ENCODE measurements at regions not wholly inside any gene's neighbourhood (a gene's known extent, or its start where the extent isn't known, plus 50 kb on each side); places are given as distances from the start of the nearest gene placed in this dataset.

GRCh38 chr6:67184405-67184804 is 1450.7 kb upstream of the ADGRB3 start:
- Histone ChIP-seq H3K9me3 (no peaks in the 10 kb centered on the region), H3K27me3 (no peaks in the 10 kb centered on the region), H3K27ac (no peak overlapping the region), H3K36me3 (no peaks in the 10 kb centered on the region), H3K4me1 (no peaks in the 10 kb centered on the region), H3K4me3 (no peak overlapping the region)
- WGBS, 2 donors (ENCODE audit: low coverage in 1 of 2): 79 to 80% methylated on average over 1 of the region's 1 CpG
- intact Hi-C loops (cut with DNase I; ENCODE audit: low total_unique reads) (no loop called here), in situ Hi-C loops (cut with MboI; ENCODE audit: low pct_ligation_motif_present in 1 of 4, low pct_unique_long_range_greater_than_20kb in 1 of 4, low sequenced_read_pairs in 3 of 4) (no loop called here)
- TF ChIP-seq EP300 (IDR thresholded peaks at IDR 0.05; ENCODE audit: low read depth): no peak
- TF ChIP-seq POLR2A (IDR thresholded peaks at IDR 0.05): no peak
- no peak for TF ChIP-seq CTCF (IDR thresholded peaks at IDR 0.05)
- no peak for TF ChIP-seq POLR2AphosphoS5 (IDR thresholded peaks at IDR 0.05)
- no peak for DNase-seq

- TF ChIP-seq POLR2AphosphoS5 (IDR thresholded peaks at IDR 0.05) (no peak), POLR2A (IDR thresholded peaks at IDR 0.05) (no peak), EP300 (IDR thresholded peaks at IDR 0.05; ENCODE audit: low read depth) (no peak), CTCF (IDR thresholded peaks at IDR 0.05) (no peak)
- intact Hi-C loops (cut with DNase I; ENCODE audit: low total_unique reads): no loop called here
- no peaks in the 10 kb centered on the region for H3K36me3 ChIP-seq
- H3K9me3 ChIP-seq: no peaks in the 10 kb centered on the region
- no peak overlapping the region for H3K27ac ChIP-seq
- no peak overlapping the region for H3K4me3 ChIP-seq
- H3K4me1 ChIP-seq: no peaks in the 10 kb centered on the region
- H3K27me3 ChIP-seq: no peaks in the 10 kb centered on the region
- in situ Hi-C loops (cut with MboI; ENCODE audit: low pct_ligation_motif_present in 1 of 4, low pct_unique_long_range_greater_than_20kb in 1 of 4, low sequenced_read_pairs in 3 of 4): no loop called here
- WGBS, 2 donors (ENCODE audit: low coverage in 1 of 2): 29 to 34% methylated on average over 1 of the region's 1 CpG
- DNase-seq: no peak
These were observed 1460.0 kb upstream of the ADGRB3 start for GRCh38 chr6:67175101-67175500.

- Histone ChIP-seq H3K36me3 (no peaks in the 10 kb centered on the region), H3K27ac (no peak overlapping the region), H3K9me3 (peaks cover 0 to 9% of the 10 kb centered on the region in 2 donors), H3K4me1 (no peaks in the 10 kb centered on the region), H3K4me3 (no peak overlapping the region), H3K27me3 (no peaks in the 10 kb centered on the region)
- no peak for DNase-seq
- 80 to 85% methylated on average over 1 of the region's 1 CpG for WGBS, 2 donors (ENCODE audit: low coverage in 1 of 2)
- intact Hi-C loops (cut with DNase I; ENCODE audit: low total_unique reads) (no loop called here), in situ Hi-C loops (cut with MboI; ENCODE audit: low pct_ligation_motif_present in 1 of 4, low pct_unique_long_range_greater_than_20kb in 1 of 4, low sequenced_read_pairs in 3 of 4) (no loop called here)
- TF ChIP-seq CTCF (IDR thresholded peaks at IDR 0.05) (no peak), POLR2A (IDR thresholded peaks at IDR 0.05) (no peak), POLR2AphosphoS5 (IDR thresholded peaks at IDR 0.05) (no peak), EP300 (IDR thresholded peaks at IDR 0.05; ENCODE audit: low read depth) (no peak)
These were observed 1458.6 kb upstream of the EYS start for GRCh38 chr6:67165606-67166005.

- DNase-seq: no peak
- intact Hi-C loops (cut with DNase I; ENCODE audit: low total_unique reads): no loop called here
- no peaks in the 10 kb centered on the region for H3K36me3 ChIP-seq
- peaks cover 0 to 14% of the 10 kb centered on the region in 2 donors for H3K9me3 ChIP-seq
- H3K4me3 ChIP-seq: no peak overlapping the region
- no peaks in the 10 kb centered on the region for H3K4me1 ChIP-seq
- no peak overlapping the region for H3K27ac ChIP-seq
- H3K27me3 ChIP-seq: no peaks in the 10 kb centered on the region
- TF ChIP-seq CTCF (IDR thresholded peaks at IDR 0.05): no peak
- TF ChIP-seq POLR2A (IDR thresholded peaks at IDR 0.05): no peak
- no peak for TF ChIP-seq EP300 (IDR thresholded peaks at IDR 0.05; ENCODE audit: low read depth)
- no peak for TF ChIP-seq POLR2AphosphoS5 (IDR thresholded peaks at IDR 0.05)
- WGBS, 2 donors (ENCODE audit: low coverage in 1 of 2): 63% methylated on average over 1 of the region's 1 CpG; no CpG with 5 or more reads in 1 of the 2 donors
- in situ Hi-C loops (cut with MboI; ENCODE audit: low pct_ligation_motif_present in 1 of 4, low pct_unique_long_range_greater_than_20kb in 1 of 4, low sequenced_read_pairs in 3 of 4): no loop called here
These were observed 1453.8 kb upstream of the EYS start for GRCh38 chr6:67160820-67161219.
